Endothelial cell of umbilical vein (primary cell): ENCODE measurements at regions not wholly inside any gene's neighbourhood (a gene's known extent, or its start where the extent isn't known, plus 50 kb on each side); places are given as distances from the start of the nearest gene placed in this dataset.
"Not testable (repeated sequence)": the region's sequence is repeated elsewhere in the genome, so short reads cannot be mapped to it uniquely, and the experiment has no call there.

ENCODE experiments used
- BruUV-seq: library from RNA; stranded (reverse); fragments of 400-500 nt; replicated peaks from 2 replicates; lab custom pipeline; 2021; lab: Mats Ljungman, UMichigan
- CTCF ChIA-PET: fragments of 300-600, 350-600 bp; sonication (Branson Sonifier 250); formaldehyde crosslinking; loops from one replicate; lab custom pipeline; 2021; ENCODE audit warnings: antibody characterized with exemption, inconsistent platforms; lab: Charles Lee
- POLR2A ChIA-PET: fragments of 300-600, 350-600 bp; sonication (Branson Sonifier 250); formaldehyde crosslinking; loops from one replicate; lab custom pipeline; 2021; ENCODE audit warnings: antibody characterized with exemption, inconsistent platforms; lab: Charles Lee
- DNase-seq: peaks from one replicate; pipeline ENCODE4 v3.0.0-alpha.2; 2011; ENCODE audit warnings: low read depth, low spot score
- FAIRE-seq: peaks from 2 replicates; lab custom pipeline; 2011; peaks lifted over from hg19 to GRCh38; lab: Jason Lieb, UNC
- H2AFZ ChIP-seq: 2 replicates; pipeline ENCODE4 v1.6.0; 2012; ENCODE audit warnings: low read depth, low read length, control low read depth, inconsistent platforms
- H3K27ac ChIP-seq: 2 replicates; pipeline ENCODE4 v1.5.1; 2011; ENCODE audit warnings: low read depth, mild to moderate bottlenecking, control low read depth, low read length, moderate library complexity; ENCODE audit not compliant: insufficient read depth
- H3K27me3 ChIP-seq, 2 experiments: 2 replicates each; pipeline versions ENCODE4 v1.6.0 to v1.6.1; 2011; ENCODE audit warnings: low read length in 2 of 2, mixed read lengths in 1 of 2; ENCODE audit not compliant: control insufficient read depth in 2 of 2, insufficient read depth in 2 of 2
- H3K36me3 ChIP-seq, 2 experiments: 2 replicates in 1 of 2; 3 replicates in 1 of 2; pipeline ENCODE4 v1.5.1; 2011; ENCODE audit warnings: low read length in 2 of 2, mild to moderate bottlenecking in 1 of 2, moderate library complexity in 1 of 2; ENCODE audit not compliant: control insufficient read depth in 2 of 2, insufficient read depth in 2 of 2; ENCODE audit errors: extremely low read depth in 1 of 2
- H3K4me1 ChIP-seq: 3 replicates; pipeline ENCODE4 v1.5.1; 2011; ENCODE audit warnings: mild to moderate bottlenecking, low read length; ENCODE audit not compliant: control insufficient read depth, insufficient read depth; ENCODE audit errors: extremely low read depth
- H3K4me2 ChIP-seq: 2 replicates; pipeline ENCODE4 v1.6.1; 2011; ENCODE audit warnings: low read length, control low read depth, mixed read lengths; ENCODE audit not compliant: insufficient read depth
- H3K4me3 ChIP-seq, 3 experiments: fragments of 200-600 bp in 1 of 3; sonication (generic), shearing (Covaris generic) in 1 of 3; replicated peaks in 1 of 3; 2 replicates each; pipeline ENCODE4 v1.5.1; 2011 to 2016; ENCODE audit warnings: control low read depth in 3 of 3, low read length in 3 of 3, mild to moderate bottlenecking in 2 of 3, inconsistent platforms in 1 of 3, low read depth in 1 of 3, moderate library complexity in 1 of 3; ENCODE audit not compliant: insufficient read depth in 1 of 3
- H3K79me2 ChIP-seq: 2 replicates; pipeline ENCODE4 v1.6.0; 2012; ENCODE audit warnings: low read length, inconsistent platforms; ENCODE audit not compliant: control insufficient read depth, insufficient read depth
- H3K9ac ChIP-seq: replicated peaks from 2 replicates; pipeline ENCODE3; 2011; ENCODE audit warnings: low read length, control low read depth; ENCODE audit not compliant: insufficient read depth; ENCODE audit errors: extremely low read depth
- H3K9me1 ChIP-seq: replicated peaks from 3 replicates; pipeline ENCODE4 v1.6.0; 2011; ENCODE audit warnings: mild to moderate bottlenecking, low read length; ENCODE audit not compliant: control insufficient read depth, insufficient read depth; ENCODE audit errors: extremely low read depth
- H3K9me3 ChIP-seq: replicated peaks from 2 replicates; pipeline ENCODE4 v1.5.1; 2012; ENCODE audit warnings: low read length, inconsistent platforms; ENCODE audit not compliant: control insufficient read depth, insufficient read depth
- H4K20me1 ChIP-seq: replicated peaks from 2 replicates; pipeline ENCODE3; 2011; ENCODE audit warnings: mild to moderate bottlenecking, low read length; ENCODE audit not compliant: control insufficient read depth, insufficient read depth; ENCODE audit errors: extremely low read depth
- CTCF ChIP-seq, 2 donors: IDR thresholded peaks; 1 replicate in 1 of 2; 2 replicates in 1 of 2; pipeline ENCODE4 v1.5.1; 2011; ENCODE audit warnings: low read length in 2 of 2, mild to moderate bottlenecking in 2 of 2, moderate library complexity in 2 of 2, control low read depth in 1 of 2, inconsistent platforms in 1 of 2, low read depth in 1 of 2; ENCODE audit not compliant: insufficient read depth in 1 of 2; ENCODE audit errors: extremely low read depth in 1 of 2
- EZH2 ChIP-seq: IDR thresholded peaks from 2 replicates; pipeline ENCODE4 v1.6.1; 2012; ENCODE audit warnings: borderline replicate concordance, low read depth, mild to moderate bottlenecking, moderate library complexity, low read length, inconsistent platforms; ENCODE audit not compliant: severe bottlenecking
- JUN ChIP-seq: IDR thresholded peaks from 2 replicates; pipeline ENCODE4 v1.6.1; 2011; ENCODE audit warnings: borderline replicate concordance, low read depth; ENCODE audit not compliant: insufficient read length, insufficient read depth
- MAX ChIP-seq: IDR thresholded peaks from 2 replicates; pipeline ENCODE4 v1.6.1; 2011; ENCODE audit not compliant: insufficient read depth, insufficient read length
- MYC ChIP-seq: IDR thresholded peaks from one replicate; pipeline ENCODE4 v1.6.1; 2011; ENCODE audit warnings: mild to moderate bottlenecking, low read depth, low read length
- POLR2A ChIP-seq: IDR thresholded peaks from 2 replicates; pipeline ENCODE4 v1.6.1; 2012; ENCODE audit warnings: low read depth, mild to moderate bottlenecking, control low read depth, low read length
- POLR2AphosphoS5 ChIP-seq: IDR thresholded peaks from 2 replicates; pipeline ENCODE4 v1.6.1; 2012; ENCODE audit warnings: low read depth, mild to moderate bottlenecking, control low read depth, low read length, moderate library complexity; ENCODE audit not compliant: insufficient read depth
- dilution Hi-C: fragments of 300-500 bp; cut with MboI; formaldehyde crosslinking; loops from one replicate; pipeline ENCODE4 v1.15.0; 2019; ENCODE audit warnings: low sequenced_read_pairs; ENCODE audit not compliant: extremely low pct_ligation_motif_present
- intact Hi-C: fragments of 100-400 bp; cut with micrococcal nuclease; formaldehyde crosslinking; loops from one replicate; pipeline ENCODE4 v1.10.0; 2022

DNA sequence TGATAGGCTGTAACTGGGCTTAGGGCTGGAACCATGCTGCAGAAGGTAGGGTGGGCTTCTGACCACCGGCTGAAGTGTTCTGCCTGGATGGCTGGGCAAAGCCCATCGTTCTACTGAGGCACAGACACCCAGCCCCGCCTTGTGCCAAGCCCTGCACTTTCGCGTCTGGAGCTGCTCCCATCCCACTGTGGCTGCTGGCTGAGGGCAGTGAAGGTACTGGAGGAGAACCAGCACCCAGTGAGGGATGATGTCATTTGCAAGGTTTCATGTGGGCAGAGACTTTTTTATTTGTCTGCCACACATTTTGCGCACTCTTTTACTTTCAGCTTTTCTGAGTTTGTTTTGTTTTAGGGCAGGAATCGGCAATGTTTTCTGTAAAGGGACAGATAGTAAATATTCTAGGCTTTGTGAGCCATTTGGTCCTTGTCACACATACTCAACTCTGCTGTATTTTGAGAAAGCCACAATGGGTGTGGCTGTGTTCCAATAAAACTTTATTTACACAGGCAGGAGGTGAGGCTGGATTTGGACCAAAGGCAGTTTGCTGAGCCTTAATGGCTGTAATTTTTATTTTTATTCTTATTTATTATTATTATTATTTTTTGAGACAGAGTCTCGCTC is 85.6 kb downstream of the ASB1 start:
- Histone ChIP-seq H3K4me3 (no peak overlapping the region), H3K9me1 (no peaks in the 10 kb centered on the region), H3K4me1 (no peaks in the 10 kb centered on the region), H3K4me2 (no peak overlapping the region), H4K20me1 (no peaks in the 10 kb centered on the region), H3K36me3 (no peaks in the 10 kb centered on the region), H3K79me2 (no peaks in the 10 kb centered on the region), H3K9me3 (no peaks in the 10 kb centered on the region), H3K9ac (no peak overlapping the region), H2AFZ (no peak overlapping the region), H3K27me3 (no peaks in the 10 kb centered on the region), H3K27ac (no peak overlapping the region)
- ChIA-PET CTCF (interaction anchor here (0.8 to 7.5 kb wide), 10 partner anchors 12 to 436 kb away, joined by 3 to 223 read pairs (median 9); no protein-coding TSS in a partner anchor), POLR2A (no interaction called here)
- FAIRE-seq (no peak), DNase-seq (no peak)
- intact Hi-C loops (no loop called here), dilution Hi-C loops (no loop called here)
- TF ChIP-seq JUN (no peak), POLR2A (no peak), MAX (no peak), MYC (no peak), POLR2AphosphoS5 (no peak)
- no TSS peak for BruUV-seq

- no peak overlapping the region for H2AFZ ChIP-seq
- no peak overlapping the region for H3K27ac ChIP-seq
- CTCF ChIA-PET = interaction anchor here (0.6 to 7.5 kb wide), 28 partner anchors 11 to 1630 kb away, joined by 3 to 223 read pairs (median 4); no protein-coding TSS in a partner anchor
- no peak overlapping the region for H3K4me3 ChIP-seq
- no peaks in the 10 kb centered on the region for H3K9me3 ChIP-seq
- H3K9me1 ChIP-seq = no peaks in the 10 kb centered on the region
- H3K27me3 ChIP-seq = no peaks in the 10 kb centered on the region
- H3K79me2 ChIP-seq = no peaks in the 10 kb centered on the region
- H3K36me3 ChIP-seq = no peaks in the 10 kb centered on the region
- FAIRE-seq = no peak
- no peaks in the 10 kb centered on the region for H4K20me1 ChIP-seq
- TF ChIP-seq JUN (no peak), EZH2 (no peak), MAX (peak; percentile 32), CTCF (IDR thresholded peaks at IDR 0.05; ENCODE audit: extremely low read depth in 1 of 2, insufficient read depth in 1 of 2, low read depth in 1 of 2, low read length in 2 of 2) (peak; percentile 59 to 64), POLR2AphosphoS5 (no peak)
- dilution Hi-C loops (no loop called here), intact Hi-C loops (loop anchor here (1.0 kb wide), 2 partner anchors 106 to 272 kb away; no protein-coding TSS in a partner anchor)
- no TSS peak for BruUV-seq
- no peak overlapping the region for H3K4me2 ChIP-seq
- H3K9ac ChIP-seq = no peak overlapping the region
- peak; percentile 36 for DNase-seq
- no peaks in the 10 kb centered on the region for H3K4me1 ChIP-seq
- POLR2A ChIA-PET = no interaction called here
Measured at GRCh38 chr2:238513346-238513745, 86.6 kb downstream of the ASB1 start.

DNA sequence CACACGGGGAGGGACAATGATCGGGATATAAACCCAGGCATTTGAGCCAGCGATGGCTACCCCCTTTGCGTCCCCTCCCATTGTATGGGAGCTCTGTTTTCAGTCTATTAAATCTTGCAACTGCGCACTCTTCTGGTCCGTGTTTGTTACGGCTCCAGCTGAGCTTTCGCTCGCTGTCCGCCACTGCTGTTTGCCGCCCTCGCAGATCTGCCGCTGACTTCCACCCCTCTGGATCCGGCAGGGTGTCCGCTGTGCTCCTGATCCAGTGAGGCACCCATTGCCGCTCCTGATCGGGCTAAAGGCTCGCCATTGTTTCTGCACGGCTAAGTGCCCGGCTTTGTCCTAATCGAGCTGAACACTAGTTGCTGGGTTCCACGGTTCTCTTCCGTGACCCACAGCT is 87.3 kb downstream of the ASB1 start:
- H3K27me3 ChIP-seq, H3K9me1 ChIP-seq, H3K4me3 ChIP-seq, dilution Hi-C loops, DNase-seq, H3K4me2 ChIP-seq, H3K79me2 ChIP-seq, intact Hi-C loops, H3K9me3 ChIP-seq, H4K20me1 ChIP-seq, H3K36me3 ChIP-seq, H3K9ac ChIP-seq, H2AFZ ChIP-seq, BruUV-seq, FAIRE-seq, H3K4me1 ChIP-seq, POLR2A ChIA-PET, H3K27ac ChIP-seq: not testable (repeated sequence)
- CTCF ChIA-PET = interaction anchor here (0.6 to 7.5 kb wide), 25 partner anchors 10 to 1630 kb away, joined by 3 to 223 read pairs (median 4); no protein-coding TSS in a partner anchor
